ENCODE measurements at regions not wholly inside any gene's neighbourhood (a gene's known extent, or its start where the extent isn't known, plus 50 kb on each side); places are given as distances from the start of the nearest gene placed in this dataset.

DNA sequence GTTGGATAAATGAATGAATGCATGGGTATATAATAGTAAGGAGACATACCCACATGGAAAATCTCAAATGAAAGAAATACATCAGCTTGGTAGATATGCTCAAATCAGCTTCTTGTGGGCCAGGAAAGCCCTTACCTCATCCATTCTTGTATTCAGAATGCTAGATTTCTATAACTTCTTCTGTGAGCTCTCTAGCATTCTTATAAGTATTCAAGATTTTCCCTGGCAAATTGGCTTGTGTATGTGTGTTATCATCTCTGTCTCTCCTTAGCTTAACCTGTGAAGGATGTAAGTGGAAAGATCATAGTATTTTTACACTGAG is 100.8 kb downstream of the OR2B2 start:
- TF ChIP-seq, protein P1, sequence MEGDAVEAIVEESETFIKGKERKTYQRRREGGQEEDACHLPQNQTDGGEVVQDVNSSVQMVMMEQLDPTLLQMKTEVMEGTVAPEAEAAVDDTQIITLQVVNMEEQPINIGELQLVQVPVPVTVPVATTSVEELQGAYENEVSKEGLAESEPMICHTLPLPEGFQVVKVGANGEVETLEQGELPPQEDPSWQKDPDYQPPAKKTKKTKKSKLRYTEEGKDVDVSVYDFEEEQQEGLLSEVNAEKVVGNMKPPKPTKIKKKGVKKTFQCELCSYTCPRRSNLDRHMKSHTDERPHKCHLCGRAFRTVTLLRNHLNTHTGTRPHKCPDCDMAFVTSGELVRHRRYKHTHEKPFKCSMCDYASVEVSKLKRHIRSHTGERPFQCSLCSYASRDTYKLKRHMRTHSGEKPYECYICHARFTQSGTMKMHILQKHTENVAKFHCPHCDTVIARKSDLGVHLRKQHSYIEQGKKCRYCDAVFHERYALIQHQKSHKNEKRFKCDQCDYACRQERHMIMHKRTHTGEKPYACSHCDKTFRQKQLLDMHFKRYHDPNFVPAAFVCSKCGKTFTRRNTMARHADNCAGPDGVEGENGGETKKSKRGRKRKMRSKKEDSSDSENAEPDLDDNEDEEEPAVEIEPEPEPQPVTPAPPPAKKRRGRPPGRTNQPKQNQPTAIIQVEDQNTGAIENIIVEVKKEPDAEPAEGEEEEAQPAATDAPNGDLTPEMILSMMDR (IDR thresholded peaks at IDR 0.05; ENCODE audit: extremely low read depth in 1 of 2, insufficient read depth in 1 of 2, low read depth in 1 of 2, low read length in 2 of 2) = no peak
- TF ChIP-seq EZH2 (IDR thresholded peaks at IDR 0.05; ENCODE audit: borderline replicate concordance, low read depth, low read length, severe bottlenecking) (no peak), POLR2A (IDR thresholded peaks at IDR 0.05; ENCODE audit: low read depth, low read length) (no peak), POLR2AphosphoS5 (IDR thresholded peaks at IDR 0.05; ENCODE audit: insufficient read depth, low read depth, low read length) (no peak), FOS (IDR thresholded peaks at IDR 0.05; ENCODE audit: borderline replicate concordance, insufficient read depth, low read length) (no peak), JUN (IDR thresholded peaks at IDR 0.05; ENCODE audit: borderline replicate concordance, insufficient read depth, insufficient read length, low read depth) (no peak), GATA2 (IDR thresholded peaks at IDR 0.05; ENCODE audit: insufficient read depth, insufficient read length, low read depth, low read length) (no peak)
- TF ChIP-seq, protein P2, sequence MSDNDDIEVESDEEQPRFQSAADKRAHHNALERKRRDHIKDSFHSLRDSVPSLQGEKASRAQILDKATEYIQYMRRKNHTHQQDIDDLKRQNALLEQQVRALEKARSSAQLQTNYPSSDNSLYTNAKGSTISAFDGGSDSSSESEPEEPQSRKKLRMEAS (IDR thresholded peaks at IDR 0.05; ENCODE audit: insufficient read depth, insufficient read length) = no peak

Data from endothelial cell of umbilical vein (primary cell).